Natural killer cell (primary cell): ENCODE measurements at regions not wholly inside any gene's neighbourhood (a gene's known extent, or its start where the extent isn't known, plus 50 kb on each side); places are given as distances from the start of the nearest gene placed in this dataset.

ENCODE experiments used
- ATAC-seq, 3 donors: fragments of 150-1000 bp in 2 of 3; fragments of 200-7000 bp in 1 of 3; cut with Tn5 transposase; 1 replicate in 1 of 3; 2 replicates in 2 of 3; pipeline ENCODE4 v1.10.0; 2021; ENCODE audit warnings: mild to moderate bottlenecking in 2 of 3, moderate library complexity in 2 of 3
- DNase-seq, 2 donors: peaks; one replicate each; pipeline versions ENCODE4 v3.0.0 to v3.0.0-alpha.2; 2013 to 2021; ENCODE audit warnings: mixed read lengths in 1 of 2
- H3K27ac ChIP-seq: one replicate; pipeline ENCODE4 v1.5.1; 2013; ENCODE audit warnings: mild to moderate bottlenecking, low read length
- H3K27me3 ChIP-seq: one replicate; pipeline ENCODE4 v1.6.1; 2013; ENCODE audit warnings: low read length; ENCODE audit not compliant: control insufficient read depth, insufficient read depth
- H3K36me3 ChIP-seq: one replicate; pipeline ENCODE4 v1.6.1; 2013; ENCODE audit warnings: low read length; ENCODE audit not compliant: control insufficient read depth, insufficient read depth
- H3K4me1 ChIP-seq: one replicate; pipeline ENCODE4 v1.6.1; 2013; ENCODE audit warnings: low read length; ENCODE audit not compliant: control insufficient read depth, insufficient read depth
- H3K4me3 ChIP-seq: one replicate; pipeline ENCODE4 v1.5.1; 2013; ENCODE audit warnings: low read length
- H3K9me3 ChIP-seq: one replicate; pipeline ENCODE4 v1.6.1; 2013; ENCODE audit warnings: low read length; ENCODE audit not compliant: control insufficient read depth, insufficient read depth
- H3K27ac Mint-ChIP-seq, 2 donors: one replicate each; pipeline ENCODE4 v1.8.0; 2022; ENCODE audit warnings: mild to moderate bottlenecking in 2 of 2, mixed read lengths in 2 of 2, moderate library complexity in 1 of 2
- H3K27me3 Mint-ChIP-seq, 2 donors: one replicate each; pipeline ENCODE4 v1.8.0; 2022; ENCODE audit warnings: low read depth in 2 of 2, mixed read lengths in 2 of 2
- H3K36me3 Mint-ChIP-seq: one replicate; pipeline ENCODE4 v1.8.0; 2022; ENCODE audit warnings: mixed read lengths
- H3K4me1 Mint-ChIP-seq, 2 donors: one replicate each; pipeline ENCODE4 v1.8.0; 2022; ENCODE audit warnings: mixed read lengths in 2 of 2
- H3K4me3 Mint-ChIP-seq: one replicate; pipeline ENCODE4 v1.8.0; 2022; ENCODE audit warnings: mild to moderate bottlenecking, moderate library complexity, mixed read lengths
- H3K9me3 Mint-ChIP-seq, 2 donors: one replicate each; pipeline ENCODE4 v1.8.0; 2022; ENCODE audit warnings: mixed read lengths in 2 of 2
- WGBS: methylation state at CpG from one replicate; pipeline ENCODE4 v1.1.7; 2013; ENCODE audit warnings: missing lambda C conversion rate; ENCODE audit not compliant: insufficient coverage; 5-methylcytosine and 5-hydroxymethylcytosine counted together
- intact Hi-C: fragments of 100-400 bp; cut with micrococcal nuclease; formaldehyde crosslinking; loops from one replicate; pipeline ENCODE4 v1.14.2; 2022
- TF ChIP-seq, protein P1 (sequence below): fragments of 200-600 bp; IDR thresholded peaks from one replicate; pipeline ENCODE4 v1.8.0; 2022; ENCODE audit warnings: antibody characterized with exemption

DNA sequence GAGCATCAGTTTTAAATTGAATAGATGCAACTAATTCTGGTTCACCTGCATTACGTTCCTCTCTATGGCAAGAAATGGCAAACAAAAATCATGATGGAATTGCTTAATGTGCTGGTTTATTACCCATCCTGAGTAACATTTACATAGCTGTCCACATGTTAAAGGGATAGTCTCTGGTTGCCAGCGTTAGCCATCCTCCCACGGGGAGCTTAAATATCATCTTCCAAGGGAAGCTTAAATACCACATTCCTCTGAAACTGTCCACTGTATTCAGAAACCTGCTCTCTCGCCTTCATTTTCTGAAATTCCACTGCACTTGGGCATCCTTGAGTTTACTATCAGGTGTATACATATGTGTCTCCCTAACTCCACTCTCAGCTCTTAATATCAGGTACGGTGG lies 586.6 kb downstream of the TLL1 start:
- Mint-ChIP-seq H3K4me3 (no peak overlapping the region), H3K9me3 (peaks cover 8 to 9% of the 10 kb centered on the region in 2 donors), H3K27me3 (no peaks in the 10 kb centered on the region), H3K36me3 (peaks cover 7% of the 10 kb centered on the region), H3K4me1 (no peaks in the 10 kb centered on the region), H3K27ac (no peak overlapping the region)
- DNase-seq (no peak), ATAC-seq (no peak)
- intact Hi-C loops = no loop called here
- no peak overlapping the region for H3K4me3 ChIP-seq
- no peaks in the 10 kb centered on the region for H3K27me3 ChIP-seq
- H3K36me3 ChIP-seq = no peaks in the 10 kb centered on the region
- TF ChIP-seq, protein P1, sequence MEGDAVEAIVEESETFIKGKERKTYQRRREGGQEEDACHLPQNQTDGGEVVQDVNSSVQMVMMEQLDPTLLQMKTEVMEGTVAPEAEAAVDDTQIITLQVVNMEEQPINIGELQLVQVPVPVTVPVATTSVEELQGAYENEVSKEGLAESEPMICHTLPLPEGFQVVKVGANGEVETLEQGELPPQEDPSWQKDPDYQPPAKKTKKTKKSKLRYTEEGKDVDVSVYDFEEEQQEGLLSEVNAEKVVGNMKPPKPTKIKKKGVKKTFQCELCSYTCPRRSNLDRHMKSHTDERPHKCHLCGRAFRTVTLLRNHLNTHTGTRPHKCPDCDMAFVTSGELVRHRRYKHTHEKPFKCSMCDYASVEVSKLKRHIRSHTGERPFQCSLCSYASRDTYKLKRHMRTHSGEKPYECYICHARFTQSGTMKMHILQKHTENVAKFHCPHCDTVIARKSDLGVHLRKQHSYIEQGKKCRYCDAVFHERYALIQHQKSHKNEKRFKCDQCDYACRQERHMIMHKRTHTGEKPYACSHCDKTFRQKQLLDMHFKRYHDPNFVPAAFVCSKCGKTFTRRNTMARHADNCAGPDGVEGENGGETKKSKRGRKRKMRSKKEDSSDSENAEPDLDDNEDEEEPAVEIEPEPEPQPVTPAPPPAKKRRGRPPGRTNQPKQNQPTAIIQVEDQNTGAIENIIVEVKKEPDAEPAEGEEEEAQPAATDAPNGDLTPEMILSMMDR = no peak
- no peaks in the 10 kb centered on the region for H3K4me1 ChIP-seq
- H3K27ac ChIP-seq = no peak overlapping the region
- WGBS = 87% methylated on average over 3 of the region's 5 CpGs
- H3K9me3 ChIP-seq = peaks cover 2% of the 10 kb centered on the region

DNA sequence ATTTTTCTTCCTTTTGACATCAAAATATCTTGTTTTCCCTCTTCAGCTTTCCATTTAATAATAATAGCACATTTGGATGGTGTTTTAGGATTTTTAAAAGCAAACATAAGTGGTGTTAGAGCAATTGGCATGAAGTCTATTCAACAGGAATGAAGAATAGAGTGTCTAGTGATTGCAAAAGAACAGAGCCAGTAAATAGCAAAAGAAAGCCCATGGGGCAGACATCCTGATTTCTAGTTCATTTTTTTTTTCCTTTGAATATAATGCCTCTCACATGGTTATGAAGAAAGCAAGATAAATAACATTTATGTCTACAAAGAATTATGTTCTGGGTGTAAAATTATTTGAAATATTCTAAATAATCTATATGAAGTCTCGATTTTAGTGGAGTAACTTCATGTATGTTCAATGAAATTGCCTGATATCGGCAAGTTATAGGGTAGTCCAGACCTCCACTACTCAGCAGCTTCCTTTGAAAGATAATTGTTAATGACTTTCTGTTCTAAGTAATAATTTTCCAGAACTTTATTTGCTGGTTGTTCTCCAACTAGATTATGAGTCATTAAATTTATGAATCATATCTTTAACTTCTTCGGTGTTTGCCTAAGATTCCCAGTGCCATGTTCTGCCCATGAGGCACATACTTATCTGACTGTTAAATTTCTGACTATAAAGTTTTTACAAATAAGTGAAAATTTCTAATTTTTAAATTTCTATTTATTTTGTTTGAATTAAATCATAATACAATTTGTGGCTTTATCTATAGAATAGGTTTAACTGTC lies 587.9 kb downstream of the TLL1 start:
- Mint-ChIP-seq H3K4me1 (no peaks in the 10 kb centered on the region), H3K4me3 (no peak overlapping the region), H3K9me3 (peaks cover 7 to 8% of the 10 kb centered on the region in 2 donors), H3K27me3 (no peaks in the 10 kb centered on the region), H3K27ac (no peak overlapping the region), H3K36me3 (peaks cover 1% of the 10 kb centered on the region)
- no peaks in the 10 kb centered on the region for H3K27me3 ChIP-seq
- no peak for ATAC-seq
- no CpG with 5 or more reads among the region's 3 CpGs for WGBS
- DNase-seq = no peak
- intact Hi-C loops = no loop called here
- H3K36me3 ChIP-seq = no peaks in the 10 kb centered on the region
- no peak overlapping the region for H3K27ac ChIP-seq
- H3K4me3 ChIP-seq = no peak overlapping the region
- TF ChIP-seq, protein P1 = no peak
- H3K4me1 ChIP-seq = no peaks in the 10 kb centered on the region
- H3K9me3 ChIP-seq = peaks cover 2% of the 10 kb centered on the region

DNA sequence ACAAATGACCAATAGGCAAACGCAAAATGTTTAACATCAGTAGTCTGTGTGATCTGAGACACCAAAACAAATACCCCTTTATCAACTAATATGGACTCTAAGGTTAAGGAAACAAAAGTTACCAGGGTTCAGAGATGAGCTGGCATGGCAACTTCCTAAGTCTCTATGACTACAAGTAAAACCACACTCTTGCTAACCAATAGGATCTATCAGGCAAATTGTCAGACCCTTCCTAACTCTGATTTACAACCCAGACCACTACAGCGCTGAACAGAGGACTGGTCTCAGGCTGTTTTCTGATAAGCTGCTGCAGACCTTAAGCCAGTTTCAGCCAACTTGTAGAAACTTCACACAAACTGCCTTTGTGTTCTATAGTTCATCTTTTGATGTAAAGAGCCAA lies 608.0 kb downstream of the TLL1 start:
- Histone ChIP-seq H3K36me3 (no peaks in the 10 kb centered on the region), H3K4me1 (no peaks in the 10 kb centered on the region), H3K4me3 (no peak overlapping the region), H3K27me3 (no peaks in the 10 kb centered on the region), H3K9me3 (no peaks in the 10 kb centered on the region), H3K27ac (no peak overlapping the region)
- Mint-ChIP-seq H3K36me3 (peaks cover 8% of the 10 kb centered on the region), H3K4me1 (no peaks in the 10 kb centered on the region), H3K9me3 (peaks cover 13 to 14% of the 10 kb centered on the region in 2 donors), H3K4me3 (no peak overlapping the region), H3K27me3 (no peaks in the 10 kb centered on the region), H3K27ac (no peak overlapping the region)
- 53% methylated on average over 2 of the region's 2 CpGs for WGBS
- intact Hi-C loops = no loop called here
- DNase-seq (no peak), ATAC-seq (no peak)
- TF ChIP-seq, protein P1 = no peak

DNA sequence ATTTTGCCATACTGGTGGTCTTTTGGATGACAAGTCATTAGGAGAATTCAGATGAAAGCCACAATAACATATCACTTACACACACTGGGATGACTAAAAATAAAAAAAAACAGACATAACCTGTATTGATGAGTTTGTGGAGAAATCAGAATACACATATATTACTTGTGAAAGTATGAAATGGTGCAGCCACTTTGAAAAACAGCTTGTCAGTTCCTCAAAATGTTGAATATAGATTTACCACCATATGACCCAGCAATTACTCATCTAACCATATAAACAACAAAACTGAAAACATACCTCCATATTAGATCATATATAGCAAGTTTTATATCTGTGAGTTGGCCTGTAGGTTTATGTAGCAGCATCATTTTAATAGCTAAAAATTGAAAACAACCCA lies 608.7 kb downstream of the TLL1 start:
- no peak for ATAC-seq
- Histone ChIP-seq H3K27me3 (no peaks in the 10 kb centered on the region), H3K36me3 (no peaks in the 10 kb centered on the region), H3K9me3 (no peaks in the 10 kb centered on the region), H3K27ac (no peak overlapping the region), H3K4me1 (no peaks in the 10 kb centered on the region), H3K4me3 (no peak overlapping the region)
- Mint-ChIP-seq H3K9me3 (peaks cover 13 to 14% of the 10 kb centered on the region in 2 donors), H3K4me3 (no peak overlapping the region), H3K36me3 (peaks cover 8% of the 10 kb centered on the region), H3K4me1 (no peaks in the 10 kb centered on the region), H3K27me3 (no peaks in the 10 kb centered on the region), H3K27ac (no peak overlapping the region)
- TF ChIP-seq, protein P1 = no peak
- no peak for DNase-seq
- intact Hi-C loops = no loop called here
